HG02852 (cell line): ENCODE measurements at regions not wholly inside any gene's neighbourhood (a gene's known extent, or its start where the extent isn't known, plus 50 kb on each side); places are given as distances from the start of the nearest gene placed in this dataset.

Source experiments
- ATAC-seq: cut with Tn5 transposase; IDR thresholded peaks from one replicate; pipeline ENCODE4 v1.9.1; 2021; ENCODE audit warnings: mild to moderate bottlenecking, moderate library complexity; ENCODE audit not compliant: unreplicated experiment

GRCh38 chr16:66070140-66070917, 296.2 kb upstream of the CDH5 start:
- ATAC-seq = no peak

DNA sequence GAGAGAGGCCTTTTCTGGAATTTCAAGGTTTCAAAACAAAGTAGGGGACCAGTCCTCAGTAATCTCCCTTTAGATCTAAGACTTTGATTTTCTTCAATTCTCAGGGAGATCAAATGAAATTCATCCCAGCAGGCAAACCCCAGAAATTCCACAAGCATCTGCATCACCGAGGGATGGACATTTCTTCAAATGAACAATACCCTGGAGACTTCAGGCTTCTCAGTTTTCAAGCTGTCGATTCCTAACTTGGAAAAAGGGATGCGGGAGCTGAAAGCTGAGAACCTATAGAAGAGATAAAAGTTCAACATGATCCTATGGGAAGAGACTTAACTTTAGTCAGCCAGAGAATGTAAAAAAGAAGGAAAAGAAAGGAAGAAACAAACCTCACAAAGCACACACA, 296.9 kb upstream of the CDH5 start:
- no peak for ATAC-seq

- no peak for ATAC-seq
Observed at GRCh38 chr16:66066404-66066803, 300.1 kb upstream of the CDH5 start.

DNA sequence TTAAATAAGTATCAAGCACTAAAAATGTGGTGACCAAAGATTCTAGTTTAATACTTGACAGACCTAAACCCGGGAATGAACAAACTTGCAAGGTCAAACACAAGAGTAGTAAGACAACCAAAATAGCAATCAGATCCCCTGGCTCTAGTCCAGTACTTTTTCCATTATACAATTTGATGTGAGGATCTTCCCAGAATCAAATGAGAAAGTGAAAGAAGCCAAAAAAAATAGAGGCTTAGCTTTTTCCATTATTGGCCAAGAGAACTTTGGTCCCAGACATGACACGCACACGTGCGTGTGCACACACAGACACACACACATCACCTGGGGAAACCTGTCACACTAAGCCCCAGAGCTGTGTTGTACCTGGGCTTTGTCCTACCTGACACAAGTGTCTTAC, 300.6 kb upstream of the CDH5 start:
- no peak for ATAC-seq

DNA sequence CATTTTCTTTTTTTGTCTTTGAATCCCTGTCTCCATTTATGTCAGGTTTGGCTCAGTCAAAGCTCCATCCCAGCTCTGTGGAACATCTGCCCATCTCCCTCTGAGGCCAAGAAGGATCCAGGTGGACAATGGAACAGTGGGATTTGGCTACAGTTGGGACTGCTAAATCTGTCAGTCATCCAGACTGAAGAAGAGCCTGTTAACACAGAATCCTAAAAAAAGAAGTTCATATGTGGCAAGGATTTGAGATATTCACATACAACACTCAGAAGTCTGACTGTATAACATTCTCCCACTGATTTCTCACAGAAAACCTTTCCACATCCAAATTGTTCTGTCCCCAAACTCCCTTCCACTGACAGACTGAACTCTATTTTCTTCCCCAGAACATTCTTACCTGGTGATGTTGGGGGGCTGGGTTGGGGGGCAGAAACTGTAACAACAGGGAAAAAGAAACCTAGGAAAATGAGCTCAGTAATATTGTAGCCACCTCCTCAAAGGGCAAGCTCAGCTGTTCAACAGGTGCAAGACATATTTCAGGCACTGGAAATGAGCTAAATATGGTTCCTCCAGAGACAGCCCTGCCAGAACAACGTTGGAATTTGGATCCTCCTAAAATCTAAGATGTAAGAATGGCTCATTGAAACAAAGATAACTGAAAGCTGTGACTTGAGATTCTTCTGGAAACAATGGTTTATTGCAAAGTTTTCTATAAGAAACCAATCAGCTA, 301.5 kb upstream of the CDH5 start:
- no peak for ATAC-seq

DNA sequence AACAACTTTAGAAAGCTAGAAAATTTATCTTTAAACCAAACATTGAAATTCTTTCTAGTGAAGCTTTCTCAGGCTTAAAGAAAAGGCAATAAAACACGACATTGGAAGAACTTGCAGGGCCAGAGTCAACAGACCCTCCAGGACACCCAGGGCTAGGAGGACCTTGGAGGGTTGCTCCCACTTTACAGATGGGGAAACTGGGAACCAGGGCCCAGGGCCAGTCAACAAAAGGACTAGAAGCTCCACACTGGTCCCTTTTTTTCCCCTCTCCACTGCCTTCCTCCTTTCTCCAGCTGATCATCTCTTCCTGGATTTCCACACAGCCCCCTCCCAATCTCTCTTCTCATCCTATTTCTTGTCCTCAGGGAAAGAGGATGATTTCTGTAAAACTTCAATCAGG, 307.7 kb upstream of the CDH5 start:
- ATAC-seq = no peak

GRCh38 chr16:66058172-66058691, 308.3 kb upstream of the CDH5 start:
- ATAC-seq = no peak

DNA sequence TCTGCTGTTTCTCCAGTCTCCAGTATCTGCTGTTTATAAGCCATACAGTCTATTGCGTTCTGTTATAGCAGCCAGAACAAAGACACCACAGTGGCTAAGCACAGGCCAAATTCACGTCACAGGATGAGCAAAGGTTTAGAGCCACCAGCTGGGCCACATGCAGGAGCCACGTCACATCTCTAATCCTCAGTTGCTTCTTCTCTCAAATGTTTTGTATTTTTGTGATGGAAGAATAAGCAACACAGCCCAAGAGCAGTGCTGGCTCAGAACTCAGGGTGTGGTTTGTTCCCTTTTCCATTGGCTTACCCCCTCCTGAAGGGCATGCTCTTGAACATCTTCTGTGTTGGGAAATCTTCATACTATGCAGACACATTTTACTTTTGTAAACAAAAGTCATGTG, 309.4 kb upstream of the CDH5 start:
- ATAC-seq = no peak

GRCh38 chr16:66054095-66054494, 312.4 kb upstream of the CDH5 start:
- ATAC-seq = no peak

GRCh38 chr16:66052745-66053144, 313.7 kb upstream of the CDH5 start:
- ATAC-seq = no peak

- ATAC-seq = no peak
Observed at GRCh38 chr16:66050991-66051390, 315.5 kb upstream of the CDH5 start.

- no peak for ATAC-seq
Observed at GRCh38 chr16:66049865-66050264, 316.6 kb upstream of the CDH5 start.

- ATAC-seq = no peak
Observed at GRCh38 chr16:66045626-66046025, 320.9 kb upstream of the CDH5 start.

DNA sequence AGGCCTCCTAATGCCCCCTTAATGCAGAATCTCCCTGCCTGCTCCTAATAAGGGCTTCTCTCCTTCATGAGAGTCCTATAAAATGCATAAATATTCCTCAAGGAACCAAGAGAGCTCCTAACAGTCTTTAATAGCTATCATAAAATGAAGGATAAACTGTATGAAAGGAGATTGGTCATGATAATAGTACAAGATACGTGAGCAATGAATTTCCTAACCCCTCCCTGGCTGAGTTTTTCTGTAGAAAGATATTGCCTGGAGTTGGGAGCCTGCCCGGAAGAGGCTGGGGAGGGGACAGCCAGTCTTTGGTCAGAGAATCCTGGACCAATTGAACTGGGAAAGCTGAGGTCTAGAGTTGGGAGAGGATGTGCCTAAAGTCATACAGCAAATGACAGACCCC, 321.9 kb upstream of the CDH5 start:
- ATAC-seq = no peak

- no peak for ATAC-seq
Observed at GRCh38 chr16:66044089-66044488, 322.4 kb upstream of the CDH5 start.

DNA sequence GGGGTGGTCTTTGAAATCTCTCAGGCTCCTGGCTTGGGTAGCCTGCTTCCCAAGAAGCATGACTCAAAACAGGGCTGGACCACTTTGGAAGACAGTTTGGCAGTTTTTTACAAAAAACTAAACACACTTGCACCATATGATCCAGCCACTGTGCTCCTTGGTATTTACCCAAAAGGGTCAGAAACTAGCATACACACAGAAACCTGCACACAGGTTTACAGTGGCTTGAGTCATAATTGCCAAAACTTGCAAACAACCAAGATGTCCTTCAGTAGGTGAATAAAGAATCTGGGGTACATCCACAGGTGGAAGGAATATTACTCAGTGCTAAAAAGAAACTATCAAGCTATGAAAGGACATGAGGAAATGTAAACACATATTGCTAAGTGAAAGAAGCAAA, 323.2 kb upstream of the CDH5 start:
- ATAC-seq = no peak

DNA sequence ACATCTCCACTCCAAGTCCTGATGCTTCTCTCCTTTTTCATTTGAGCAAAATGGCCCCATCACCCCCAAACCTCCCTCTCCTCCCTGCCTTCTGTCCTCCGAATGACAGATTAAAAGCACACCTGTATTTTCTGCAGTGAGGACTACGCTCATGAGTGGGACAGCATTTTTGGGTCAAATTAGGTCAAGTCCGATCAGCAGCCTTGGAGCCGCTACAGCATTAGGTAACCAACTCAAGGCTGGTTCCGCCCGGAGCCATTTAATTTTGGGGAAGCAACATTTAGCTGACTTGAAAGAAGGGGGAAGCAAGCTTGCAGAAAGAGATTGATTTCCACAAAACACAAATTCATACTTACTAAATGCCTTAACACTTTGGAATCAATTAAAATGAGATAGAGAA, 324.1 kb upstream of the CDH5 start:
- no peak for ATAC-seq

DNA sequence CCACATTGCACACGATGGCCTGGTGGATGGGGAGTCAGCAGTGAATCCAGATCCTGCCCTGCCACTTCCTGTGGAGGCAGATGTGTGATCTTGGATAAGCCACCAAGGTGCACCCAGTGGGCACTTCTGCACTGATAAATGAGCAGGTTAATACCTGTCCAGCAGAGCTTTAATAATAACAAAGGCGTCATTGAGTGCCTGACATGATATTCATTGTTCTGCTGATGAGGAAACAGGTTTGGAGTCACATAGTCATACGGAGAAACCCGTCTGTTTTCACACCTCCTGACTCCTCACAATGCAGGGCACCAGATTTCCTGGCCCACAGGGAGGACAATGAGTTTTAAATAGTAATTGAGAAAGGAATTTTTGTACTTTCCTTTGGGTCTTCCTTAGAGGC, 324.6 kb upstream of the CDH5 start:
- no peak for ATAC-seq

GRCh38 chr16:66039793-66040192, 326.7 kb upstream of the CDH5 start:
- ATAC-seq = no peak

- no peak for ATAC-seq
Observed at GRCh38 chr16:66036793-66037715, 329.4 kb upstream of the CDH5 start.

GRCh38 chr16:66036184-66036583, 330.3 kb upstream of the CDH5 start:
- no peak for ATAC-seq
